Adipocyte (in vitro differentiated cells): ENCODE measurements at regions not wholly inside any gene's neighbourhood (a gene's known extent, or its start where the extent isn't known, plus 50 kb on each side); places are given as distances from the start of the nearest gene placed in this dataset.
"Not testable (repeated sequence)": the region's sequence is repeated elsewhere in the genome, so short reads cannot be mapped to it uniquely, and the experiment has no call there.

Experiments
- DNase-seq: peaks from one replicate; pipeline ENCODE4 v3.0.0-alpha.2; 2015; ENCODE audit warnings: low read depth
- H3K27me3 ChIP-seq: replicated peaks from 2 replicates; pipeline ENCODE4 v1.7.0; 2013; ENCODE audit warnings: mild to moderate bottlenecking, low read length, moderate library complexity; ENCODE audit not compliant: control insufficient read depth, insufficient read depth
- H3K36me3 ChIP-seq: 2 replicates; pipeline ENCODE4 v1.7.0; 2013; ENCODE audit warnings: low read length, mild to moderate bottlenecking, moderate library complexity; ENCODE audit not compliant: control insufficient read depth, insufficient read depth, severe bottlenecking
- H3K4me1 ChIP-seq: 2 replicates; pipeline ENCODE4 v1.7.0; 2013; ENCODE audit warnings: mild to moderate bottlenecking, low read length, moderate library complexity; ENCODE audit not compliant: control insufficient read depth, insufficient read depth
- H3K4me3 ChIP-seq: 2 replicates; pipeline ENCODE4 v1.7.0; 2013; ENCODE audit warnings: mild to moderate bottlenecking, low read length, moderate library complexity
- H3K9ac ChIP-seq: 2 replicates; pipeline ENCODE4 v1.7.0; 2013; ENCODE audit warnings: mild to moderate bottlenecking, low read length, moderate library complexity
- H3K9me3 ChIP-seq: 2 replicates; pipeline ENCODE4 v1.7.0; 2013; ENCODE audit warnings: mild to moderate bottlenecking, low read length, moderate library complexity; ENCODE audit not compliant: control insufficient read depth

GRCh38 chr10:53537508-53537907, 764.9 kb upstream of the MBL2 start:
- Histone ChIP-seq H3K27me3 (no peaks in the 10 kb centered on the region), H3K4me1 (no peaks in the 10 kb centered on the region), H3K9ac (no peak overlapping the region), H3K4me3 (no peak overlapping the region), H3K9me3 (no peaks in the 10 kb centered on the region), H3K36me3 (no peaks in the 10 kb centered on the region)
- DNase-seq = no peak

- no peaks in the 10 kb centered on the region for H3K4me1 ChIP-seq
- H3K27me3 ChIP-seq = no peaks in the 10 kb centered on the region
- H3K36me3 ChIP-seq = no peaks in the 10 kb centered on the region
- H3K4me3 ChIP-seq = no peak overlapping the region
- H3K9me3 ChIP-seq = no peaks in the 10 kb centered on the region
- no peak for DNase-seq
- no peak overlapping the region for H3K9ac ChIP-seq
Observed at GRCh38 chr10:53536322-53536721, 763.7 kb upstream of the MBL2 start.

DNA sequence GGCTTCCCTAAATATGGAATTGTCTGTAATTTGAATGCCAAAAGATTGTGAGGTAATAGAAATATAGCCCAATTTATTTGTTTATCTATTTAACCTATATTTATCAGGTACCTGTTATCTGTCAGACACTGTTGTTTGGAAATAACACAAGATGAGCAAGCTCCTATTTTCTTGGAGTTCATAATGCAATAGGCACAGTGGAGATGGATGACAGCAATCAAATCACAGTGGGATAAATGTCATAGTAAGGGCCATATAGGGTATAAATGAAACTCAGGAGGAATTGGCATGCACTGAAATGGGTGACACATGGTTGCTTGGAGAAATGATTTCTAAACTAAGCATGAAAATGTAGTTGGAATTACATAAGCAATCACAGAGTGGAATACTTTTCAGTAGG, 761.8 kb upstream of the MBL2 start:
- Histone ChIP-seq H3K4me1 (no peaks in the 10 kb centered on the region), H3K9me3 (no peaks in the 10 kb centered on the region), H3K36me3 (no peaks in the 10 kb centered on the region), H3K9ac (no peak overlapping the region), H3K27me3 (no peaks in the 10 kb centered on the region), H3K4me3 (no peak overlapping the region)
- DNase-seq = no peak

DNA sequence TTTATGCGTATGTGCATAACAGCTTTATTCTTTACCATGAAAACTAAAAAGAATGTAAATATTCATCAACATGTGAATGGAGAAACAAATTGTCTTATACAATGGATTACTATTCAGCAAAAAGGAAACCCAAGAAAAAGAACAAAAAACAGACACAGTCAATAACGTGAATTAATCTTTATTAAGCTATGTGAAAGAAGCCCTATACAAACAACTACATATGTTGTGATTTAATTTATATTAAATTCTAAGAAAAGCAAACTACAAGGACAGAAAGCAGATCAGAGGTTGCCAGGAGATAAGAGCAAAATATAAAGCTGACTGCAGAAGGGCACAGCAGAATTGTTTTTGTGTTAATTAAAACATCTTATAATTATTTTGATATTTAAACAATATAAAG, 756.4 kb upstream of the MBL2 start:
- H3K9me3 ChIP-seq = no peaks in the 10 kb centered on the region
- no peaks in the 10 kb centered on the region for H3K4me1 ChIP-seq
- H3K4me3 ChIP-seq = no peak overlapping the region
- H3K9ac ChIP-seq = no peak overlapping the region
- no peak for DNase-seq
- no peaks in the 10 kb centered on the region for H3K27me3 ChIP-seq
- H3K36me3 ChIP-seq = no peaks in the 10 kb centered on the region

DNA sequence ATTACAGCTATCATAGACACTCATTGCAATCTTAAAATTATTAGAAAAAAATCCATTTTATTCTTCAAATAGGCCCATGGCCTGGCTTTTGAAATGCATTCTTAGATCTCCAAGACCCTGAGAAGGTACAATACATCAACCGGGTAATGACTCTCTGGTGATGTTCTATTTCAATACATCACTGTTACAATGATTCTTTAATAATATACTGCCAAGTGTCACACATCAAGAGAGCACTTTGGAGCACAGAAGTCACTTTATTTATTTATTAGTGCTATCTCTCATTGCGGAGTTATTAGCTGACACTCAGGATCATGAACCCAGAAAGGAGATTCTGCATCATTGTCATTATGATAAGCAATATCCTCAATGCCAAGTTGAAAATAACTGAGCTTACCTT, 748.5 kb upstream of the MBL2 start:
- H3K4me3 ChIP-seq = no peak overlapping the region
- no peak for DNase-seq
- no peaks in the 10 kb centered on the region for H3K4me1 ChIP-seq
- H3K36me3 ChIP-seq = no peaks in the 10 kb centered on the region
- H3K9me3 ChIP-seq = peaks cover 7% of the 10 kb centered on the region
- no peak overlapping the region for H3K9ac ChIP-seq
- H3K27me3 ChIP-seq = no peaks in the 10 kb centered on the region

DNA sequence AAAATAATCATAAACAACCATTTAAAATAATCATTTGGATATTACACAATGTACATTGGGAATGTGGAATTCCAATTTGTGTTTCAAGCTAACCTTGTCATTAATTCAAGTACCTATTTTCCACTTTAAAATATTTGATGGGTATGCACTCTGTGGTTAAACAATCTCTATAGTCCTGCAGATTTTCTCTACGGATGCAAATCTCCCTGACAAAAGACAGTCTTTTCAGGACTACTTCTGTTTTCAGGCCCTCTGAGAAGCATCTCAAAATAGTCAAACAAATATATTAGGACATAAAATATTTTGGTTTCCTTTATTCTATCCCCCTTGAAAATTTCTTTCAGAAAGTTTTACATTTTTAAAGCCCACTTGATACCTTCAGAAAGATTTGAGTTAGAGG, 735.6 kb upstream of the MBL2 start:
- Histone ChIP-seq H3K9ac (no peak overlapping the region), H3K36me3 (no peaks in the 10 kb centered on the region), H3K9me3 (no peaks in the 10 kb centered on the region), H3K4me1 (no peaks in the 10 kb centered on the region), H3K27me3 (no peaks in the 10 kb centered on the region), H3K4me3 (no peak overlapping the region)
- no peak for DNase-seq

GRCh38 chr10:53504492-53504891, 731.9 kb upstream of the MBL2 start:
- H3K4me1 ChIP-seq, DNase-seq, H3K9me3 ChIP-seq, H3K4me3 ChIP-seq, H3K36me3 ChIP-seq, H3K27me3 ChIP-seq, H3K9ac ChIP-seq: not testable (repeated sequence)

DNA sequence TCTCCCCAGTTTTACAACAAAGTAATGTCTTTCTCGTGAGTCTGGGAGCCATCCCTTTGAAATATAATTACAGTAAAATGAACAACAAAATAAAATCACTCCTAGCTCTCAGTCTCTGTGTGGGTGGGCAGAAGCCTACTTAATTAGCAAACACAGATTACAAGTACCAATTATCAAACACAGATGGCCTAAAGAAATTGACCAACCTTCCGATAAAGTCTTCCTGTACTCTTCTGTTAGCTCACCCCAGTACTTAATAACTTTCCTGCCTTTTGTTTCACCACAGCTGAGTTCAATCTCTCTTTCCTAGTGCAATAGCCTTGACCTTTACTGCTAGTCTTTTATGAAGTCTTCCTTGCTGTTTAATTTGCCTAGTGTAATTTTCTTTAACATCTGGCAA, 719.2 kb upstream of the MBL2 start:
- no peak overlapping the region for H3K4me3 ChIP-seq
- no peak overlapping the region for H3K9ac ChIP-seq
- no peak for DNase-seq

DNA sequence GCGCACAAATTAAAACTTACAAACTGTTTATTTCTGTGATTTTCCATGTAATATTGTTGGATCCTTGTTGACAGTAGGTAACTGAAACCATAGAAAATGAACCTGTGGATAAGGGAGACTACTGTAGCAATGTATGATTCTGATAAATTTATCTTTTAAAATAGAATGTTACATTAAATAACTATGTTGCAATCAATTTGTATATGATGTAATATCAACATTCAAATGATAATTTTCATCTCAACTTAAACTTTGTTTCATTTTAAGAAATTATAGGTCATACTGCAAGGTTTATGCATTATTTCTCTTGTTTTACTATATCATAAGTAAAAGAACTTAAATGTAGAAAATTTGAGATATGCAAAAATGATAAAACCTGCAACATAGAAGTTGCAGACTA, 718.0 kb upstream of the MBL2 start:
- DNase-seq = no peak
- Histone ChIP-seq H3K9ac (no peak overlapping the region), H3K27me3 (no peaks in the 10 kb centered on the region), H3K4me3 (no peak overlapping the region), H3K4me1 (no peaks in the 10 kb centered on the region), H3K9me3 (no peaks in the 10 kb centered on the region), H3K36me3 (no peaks in the 10 kb centered on the region)

More for the DNA sequence above, 719.2 kb upstream of the MBL2 start:
- Histone ChIP-seq H3K36me3 (no peaks in the 10 kb centered on the region), H3K9me3 (no peaks in the 10 kb centered on the region), H3K27me3 (no peaks in the 10 kb centered on the region), H3K4me1 (no peaks in the 10 kb centered on the region)

DNA sequence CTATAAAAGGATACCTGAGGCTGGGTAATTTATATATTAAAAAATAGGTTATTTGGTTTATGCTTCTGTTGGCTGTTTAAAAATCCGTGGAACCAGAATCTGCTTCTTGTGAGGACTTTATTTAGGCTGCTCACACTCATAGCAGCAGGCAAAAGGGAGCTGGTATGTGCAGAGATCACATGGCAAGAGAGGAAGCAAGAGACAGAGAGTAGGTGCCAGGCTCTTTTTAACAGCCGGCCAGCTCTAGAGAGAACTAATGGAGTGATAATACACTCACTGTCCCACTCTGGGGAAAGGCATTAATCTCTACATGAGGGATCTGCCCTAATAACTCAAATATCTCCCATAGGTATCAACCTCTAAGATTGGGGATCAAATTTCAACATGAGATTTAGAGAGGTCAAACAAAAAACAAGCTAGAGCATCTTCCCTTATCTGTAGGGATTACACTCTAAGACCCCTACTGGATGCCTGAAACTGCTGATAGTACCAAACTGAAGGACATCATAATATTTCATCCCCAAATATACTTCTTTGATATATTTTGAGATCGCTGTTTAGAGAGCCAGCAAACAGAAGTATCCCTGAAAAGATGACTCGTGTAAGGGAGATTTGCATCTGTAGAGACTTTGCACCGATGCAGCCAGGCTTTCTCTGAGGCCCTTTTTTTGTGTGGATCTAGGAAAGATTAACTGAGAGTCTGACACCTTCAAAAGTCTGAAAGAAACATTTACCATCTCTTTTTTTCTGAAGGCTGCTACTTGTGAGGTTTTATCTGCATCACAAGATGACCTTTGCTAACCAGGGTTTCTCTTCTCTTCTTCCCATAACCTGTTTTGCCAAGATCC, 717.0 kb upstream of the MBL2 start:
- H3K27me3 ChIP-seq = no peaks in the 10 kb centered on the region
- peaks cover 3% of the 10 kb centered on the region for H3K9me3 ChIP-seq
- no peak for DNase-seq
- H3K9ac ChIP-seq = no peak overlapping the region
- H3K4me1 ChIP-seq = no peaks in the 10 kb centered on the region
- no peak overlapping the region for H3K4me3 ChIP-seq
- H3K36me3 ChIP-seq = no peaks in the 10 kb centered on the region

GRCh38 chr10:53487019-53487983, 714.7 kb upstream of the MBL2 start:
- Histone ChIP-seq H3K9me3 (peaks cover 4% of the 10 kb centered on the region), H3K27me3 (no peaks in the 10 kb centered on the region), H3K4me3 (no peak overlapping the region), H3K4me1 (no peaks in the 10 kb centered on the region), H3K9ac (no peak overlapping the region), H3K36me3 (no peaks in the 10 kb centered on the region)
- no peak for DNase-seq
